HG02588 (cell line): ENCODE measurements at regions not wholly inside any gene's neighbourhood (a gene's known extent, or its start where the extent isn't known, plus 50 kb on each side); places are given as distances from the start of the nearest gene placed in this dataset.
"Not testable (repeated sequence)": the region's sequence is repeated elsewhere in the genome, so short reads cannot be mapped to it uniquely, and the experiment has no call there.

Experiments used
- ATAC-seq: cut with Tn5 transposase; IDR thresholded peaks from one replicate; pipeline ENCODE4 v1.9.1; 2021; ENCODE audit warnings: mild to moderate bottlenecking, moderate library complexity; ENCODE audit not compliant: unreplicated experiment

- no peak for ATAC-seq
Observed at GRCh38 chr5:102554082-102554481, 55.3 kb upstream of the SLCO6A1 start.

DNA sequence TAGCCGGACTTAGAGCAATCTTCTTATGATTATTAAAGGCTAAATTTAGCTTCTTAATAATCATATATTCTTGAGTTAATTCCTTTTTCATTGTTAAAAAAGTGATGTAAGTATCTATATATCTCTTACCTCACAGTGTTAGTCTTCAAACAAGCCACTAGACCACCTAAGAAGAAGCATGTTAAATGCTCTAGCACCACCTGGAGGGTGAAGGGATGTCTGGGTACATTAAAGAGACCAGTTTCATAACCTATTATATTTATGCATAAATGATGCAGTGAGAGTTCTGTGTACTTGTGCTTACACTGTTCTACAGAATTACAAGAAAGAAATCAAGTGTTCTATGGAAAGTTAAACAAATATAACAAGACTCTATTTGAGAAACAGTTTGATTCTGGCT is 55.9 kb upstream of the SLCO6A1 start:
- no peak for ATAC-seq

DNA sequence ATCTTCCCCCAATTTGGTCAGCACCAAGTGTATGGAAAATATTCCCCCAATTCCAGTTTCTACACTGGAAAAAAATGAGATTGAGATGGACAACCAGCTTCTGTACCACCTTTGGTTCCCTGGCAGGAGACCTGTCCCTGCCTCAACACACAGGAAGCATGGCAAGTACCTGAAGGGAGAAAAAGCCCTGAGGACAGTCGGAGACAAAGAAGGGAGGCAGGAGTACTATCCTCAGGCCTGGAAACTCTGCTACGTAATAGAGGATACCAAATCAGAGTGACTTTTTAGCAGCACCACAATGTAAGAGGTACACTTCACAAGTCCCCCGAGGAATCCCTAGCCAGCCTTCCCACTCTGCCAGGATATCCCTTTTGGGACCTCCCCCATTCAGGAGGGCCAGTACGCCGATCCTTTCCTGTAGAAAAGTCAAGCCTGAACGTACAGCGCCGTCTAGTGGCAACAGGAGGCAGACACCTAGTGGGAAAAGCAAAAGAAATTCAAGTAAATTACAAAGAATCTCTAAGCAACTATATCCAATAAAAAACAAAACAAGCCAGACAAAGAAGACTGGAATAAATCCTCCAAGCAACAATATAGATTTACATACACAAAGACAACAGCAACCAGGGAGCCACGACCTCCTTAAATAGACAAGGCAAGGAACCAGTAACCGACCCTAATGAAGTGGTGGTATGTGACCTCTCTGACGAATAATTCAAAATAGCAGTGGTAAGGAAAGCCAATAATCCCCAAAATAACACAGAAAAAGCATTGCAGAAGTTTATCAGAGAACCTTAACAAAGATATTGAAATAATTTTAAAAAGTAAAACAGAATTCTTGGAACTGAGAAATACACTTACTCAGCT is 63.3 kb upstream of the SLCO6A1 start:
- peak; percentile 69 for ATAC-seq

DNA sequence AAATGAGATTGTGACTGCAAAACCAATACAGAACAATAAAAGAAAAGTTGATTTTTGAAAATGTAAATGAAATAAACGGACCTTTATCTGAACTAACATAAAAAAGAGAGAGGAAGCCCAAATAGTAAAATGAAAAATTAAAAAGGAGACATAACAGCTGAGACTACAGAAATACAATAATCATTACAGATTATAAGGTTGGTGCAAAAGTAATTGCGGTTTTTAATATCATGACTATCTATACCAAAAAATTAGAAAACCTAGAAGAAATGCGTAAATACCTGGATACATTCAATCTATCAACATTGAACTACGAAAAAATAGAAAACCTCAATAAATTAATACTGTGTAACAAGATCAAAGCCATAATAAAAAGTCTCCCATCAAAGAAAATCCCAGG is 71.9 kb upstream of the SLCO6A1 start:
- ATAC-seq = no peak

DNA sequence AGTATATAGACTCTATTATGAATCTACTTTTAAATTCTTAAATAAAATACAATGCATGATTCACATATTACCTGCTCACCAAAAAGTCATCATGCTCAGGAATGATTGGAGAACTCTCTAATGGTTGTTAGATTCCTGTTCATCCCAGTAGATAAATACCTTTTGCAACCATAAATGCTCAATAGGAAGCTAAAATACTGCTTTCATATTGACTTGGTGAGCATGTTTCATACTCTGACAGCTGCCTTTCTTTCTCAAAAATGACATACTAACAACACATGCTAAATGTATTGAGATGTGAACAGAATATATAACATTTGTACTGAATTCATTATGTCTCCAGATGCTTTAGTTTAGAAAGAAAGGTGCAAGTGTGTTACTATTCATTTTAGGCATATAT is 79.6 kb upstream of the SLCO6A1 start:
- no peak for ATAC-seq

- no peak for ATAC-seq
Observed at GRCh38 chr5:102579379-102579778, 80.6 kb upstream of the SLCO6A1 start.

DNA sequence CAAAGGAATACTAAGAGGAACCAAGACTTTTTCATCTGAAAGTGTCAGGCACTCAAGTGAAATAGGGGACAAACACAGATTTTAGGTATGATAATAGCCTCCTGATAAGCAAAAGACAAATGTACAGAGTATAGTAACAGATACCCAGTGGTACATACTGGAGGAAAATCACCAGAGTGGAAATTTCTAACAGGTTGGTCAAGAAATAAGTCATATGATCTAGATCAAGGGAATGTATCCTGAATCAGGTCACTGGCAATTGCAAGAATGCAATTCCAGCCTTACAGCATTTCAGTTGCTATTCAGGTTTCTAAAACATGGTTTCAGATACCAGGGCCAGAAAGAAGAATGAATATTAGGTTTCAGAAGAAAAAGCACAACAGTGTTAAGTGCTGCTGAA is 82.2 kb upstream of the SLCO6A1 start:
- no peak for ATAC-seq

GRCh38 chr5:102582696-102583095 is 83.9 kb upstream of the SLCO6A1 start:
- no peak for ATAC-seq

DNA sequence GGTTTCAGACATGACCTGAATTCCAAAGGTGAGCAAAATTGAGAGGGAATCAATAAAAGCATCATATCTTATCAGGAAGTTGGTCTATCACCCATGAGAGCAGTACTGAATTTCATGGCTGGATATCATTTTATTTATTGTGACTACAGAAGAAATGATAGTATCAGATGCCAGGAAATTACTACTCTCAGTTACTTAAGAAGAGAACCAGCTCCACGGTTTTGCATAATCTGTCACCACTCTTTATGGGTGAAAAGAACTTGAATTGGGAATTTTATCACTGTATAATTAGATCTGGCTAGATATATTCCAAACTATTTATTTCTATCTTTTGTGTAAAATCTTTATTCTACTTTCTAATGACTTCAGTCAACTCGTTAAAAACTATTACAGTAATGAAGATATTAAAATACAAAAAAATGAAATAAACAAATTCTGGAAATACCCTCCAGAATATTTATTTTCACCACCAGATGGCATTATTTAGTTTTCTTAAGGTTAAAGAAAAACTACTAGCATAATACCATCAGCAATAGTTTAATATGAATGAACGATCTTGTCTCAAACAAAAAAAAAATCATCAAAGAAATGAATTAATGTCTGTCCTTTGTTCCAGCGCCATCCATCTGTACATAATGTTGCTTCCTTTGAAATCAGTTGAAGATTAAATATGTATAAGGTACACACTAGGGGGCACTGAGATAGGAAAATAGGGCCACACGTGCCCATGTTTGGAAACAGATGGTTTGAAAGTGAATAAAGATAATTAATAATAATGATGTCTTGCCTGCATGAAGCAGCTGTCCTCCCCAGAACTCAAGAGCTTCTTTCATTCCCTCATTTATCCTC is 84.7 kb upstream of the SLCO6A1 start:
- ATAC-seq = no peak

DNA sequence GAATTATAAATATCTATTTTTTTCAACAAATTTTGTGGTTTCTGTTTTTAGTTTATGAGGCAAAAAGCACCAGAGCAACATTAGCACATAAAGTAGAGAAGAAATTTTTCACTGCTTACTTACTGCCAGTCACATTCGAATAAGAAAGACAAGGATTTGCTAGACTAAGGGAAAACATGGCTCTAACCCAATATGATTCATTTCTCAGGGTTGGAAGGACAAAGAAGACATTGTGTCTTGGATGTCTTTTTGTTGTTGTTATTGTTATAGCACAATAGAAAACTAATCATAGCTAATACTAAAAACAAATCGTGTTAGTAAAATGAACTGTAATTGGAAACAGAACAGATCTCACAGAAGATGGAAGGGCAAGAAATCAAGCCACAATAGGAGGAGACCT is 90.9 kb upstream of the SLCO6A1 start:
- ATAC-seq = no peak

DNA sequence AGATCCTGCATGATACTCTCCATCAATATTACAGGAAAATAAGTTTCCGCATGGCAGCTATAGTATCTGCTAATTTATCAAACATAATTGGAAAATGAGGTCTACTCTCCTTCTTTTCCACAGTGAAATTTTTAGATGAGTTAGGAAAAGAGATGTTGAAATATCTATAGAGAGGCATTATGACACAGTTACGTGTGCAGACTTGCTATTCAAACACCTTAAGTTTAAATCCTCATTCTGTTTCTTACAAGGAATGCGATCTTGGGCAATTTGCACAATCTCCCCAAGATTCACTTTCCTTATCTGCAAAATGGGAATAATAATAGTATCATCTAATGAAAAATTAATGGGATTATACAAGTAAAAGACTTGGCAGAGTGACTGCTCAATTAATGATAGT is 91.7 kb upstream of the SLCO6A1 start:
- no peak for ATAC-seq

DNA sequence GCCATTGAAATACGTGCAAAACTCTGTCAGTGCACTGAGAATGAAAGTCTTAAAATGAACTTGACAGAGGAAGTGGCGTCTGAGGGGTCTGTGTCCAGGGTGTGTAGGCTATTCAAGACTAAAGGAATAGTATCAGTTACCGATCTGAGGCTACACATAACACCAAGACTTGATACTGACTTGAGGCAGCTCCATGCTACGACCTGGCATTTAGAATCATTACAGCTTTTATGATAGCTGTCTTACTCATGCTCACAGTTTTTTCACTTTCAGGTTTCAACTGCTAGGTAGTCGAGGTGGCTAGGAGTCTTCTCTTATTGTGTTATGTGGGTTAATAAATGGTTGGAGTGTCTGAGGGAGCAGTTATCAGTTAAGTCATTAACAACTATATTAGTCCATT is 92.8 kb upstream of the SLCO6A1 start:
- peak; percentile 80 for ATAC-seq

DNA sequence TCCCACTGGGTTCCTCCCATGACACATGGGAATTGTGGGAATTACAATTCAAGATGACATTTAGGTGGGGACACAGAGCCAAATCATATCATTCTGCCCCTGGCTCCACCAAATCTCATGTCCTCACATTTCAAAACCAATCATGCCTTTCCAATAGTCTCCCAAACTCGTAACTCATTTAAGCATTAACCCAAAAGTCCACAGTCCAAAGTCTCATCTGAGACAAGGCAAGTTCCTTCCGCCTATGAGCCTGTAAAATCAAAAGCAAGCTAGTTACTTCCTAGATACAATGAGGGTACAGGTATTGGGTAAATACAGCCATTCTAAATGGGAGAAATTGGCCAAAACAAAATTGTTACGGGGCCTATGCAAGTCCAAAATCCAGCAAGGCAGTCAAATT is 93.8 kb upstream of the SLCO6A1 start:
- not testable (repeated sequence) for ATAC-seq

DNA sequence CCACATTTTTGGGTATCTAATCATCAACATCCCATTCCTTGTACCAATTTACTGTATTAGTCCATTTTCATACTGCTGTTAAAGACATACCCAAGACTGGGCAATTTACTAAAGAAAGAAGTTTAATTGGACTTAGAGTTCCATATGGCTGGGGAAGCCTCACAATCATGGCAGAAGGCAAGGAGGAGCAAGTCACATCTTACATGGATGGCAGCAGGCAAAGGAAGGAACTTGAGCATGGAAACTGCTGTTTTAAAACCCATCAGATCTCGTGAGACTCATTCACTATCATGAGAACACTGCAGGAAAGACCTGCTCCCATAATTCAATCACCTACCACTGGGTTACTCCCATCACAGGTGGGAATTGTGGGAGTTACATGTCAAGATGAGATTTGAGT is 95.4 kb upstream of the SLCO6A1 start:
- ATAC-seq = no peak

DNA sequence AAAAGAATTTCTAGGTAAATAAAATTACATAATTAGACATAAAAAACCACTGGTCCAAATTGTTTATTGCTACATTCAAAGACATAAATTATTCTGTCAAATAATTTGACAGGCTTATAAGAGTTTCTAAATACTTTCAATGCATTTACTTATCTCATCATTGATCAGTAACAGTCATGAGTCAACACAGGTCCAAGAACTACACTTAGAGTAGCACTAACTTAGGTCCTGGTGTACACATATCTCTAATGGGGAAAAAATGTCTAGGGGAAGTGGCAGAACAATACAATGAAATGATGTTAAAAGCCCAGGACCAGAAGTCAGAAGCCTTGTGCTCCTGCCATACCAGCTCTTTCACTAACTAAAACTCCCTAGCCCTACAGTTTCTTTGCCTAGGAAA is 96.5 kb upstream of the SLCO6A1 start:
- no peak for ATAC-seq

DNA sequence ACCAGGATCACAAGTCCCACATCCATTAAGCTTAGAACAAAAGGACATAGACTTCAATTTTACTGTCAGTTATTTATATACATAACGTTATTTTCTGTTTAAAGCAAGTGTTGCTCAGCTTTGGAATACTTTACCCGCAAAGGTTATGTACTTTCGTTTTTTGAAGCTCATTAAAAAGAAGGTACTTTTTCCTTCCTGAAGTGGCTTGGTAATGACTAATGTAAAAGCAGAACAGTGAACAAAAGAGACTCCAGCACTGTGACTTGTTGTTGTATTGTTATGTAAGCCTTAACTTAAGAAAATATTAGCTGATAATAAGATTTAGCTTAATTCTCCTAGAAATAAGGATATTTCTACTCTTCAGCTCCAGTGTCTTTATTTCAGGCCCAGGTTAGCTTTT is 97.3 kb upstream of the SLCO6A1 start:
- ATAC-seq = peak; percentile 72

DNA sequence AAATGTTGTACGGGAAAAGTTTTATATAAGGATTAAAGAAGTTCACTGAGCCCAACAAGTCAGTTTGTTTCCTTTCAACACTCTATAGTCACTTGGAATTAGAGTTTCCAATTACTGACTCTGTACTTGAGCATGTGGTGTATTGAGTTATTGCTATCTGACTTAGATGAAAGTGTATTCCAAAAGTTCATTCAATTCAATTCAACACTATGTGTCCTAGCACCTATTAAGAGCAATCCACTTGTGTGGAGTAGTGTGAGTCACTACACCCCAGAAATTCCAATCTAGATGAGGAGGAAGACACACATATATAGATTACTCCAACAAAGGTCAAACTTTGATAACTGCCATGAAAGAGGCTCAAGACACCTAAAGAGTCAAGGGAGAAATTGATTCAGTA is 98.2 kb upstream of the SLCO6A1 start:
- no peak for ATAC-seq

DNA sequence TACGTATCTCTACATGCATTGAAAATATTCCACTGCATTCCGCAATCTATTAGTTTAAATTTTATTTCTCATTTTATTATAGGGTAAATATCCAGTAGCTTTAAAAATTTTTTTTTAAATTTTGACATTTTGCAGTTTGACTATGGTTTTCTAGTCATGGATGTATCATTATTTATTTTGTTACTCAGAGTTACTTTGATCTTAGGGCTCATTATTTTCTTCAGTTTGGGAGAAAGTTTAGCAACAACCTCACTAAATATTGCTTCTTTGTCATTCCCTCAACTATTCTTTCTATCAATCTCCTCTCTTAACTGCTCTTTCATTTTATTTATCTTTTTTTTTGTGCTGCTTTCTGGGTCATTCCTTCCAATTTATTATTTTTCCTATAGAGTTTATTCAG is 100.5 kb upstream of the SLCO6A1 start:
- ATAC-seq = no peak

DNA sequence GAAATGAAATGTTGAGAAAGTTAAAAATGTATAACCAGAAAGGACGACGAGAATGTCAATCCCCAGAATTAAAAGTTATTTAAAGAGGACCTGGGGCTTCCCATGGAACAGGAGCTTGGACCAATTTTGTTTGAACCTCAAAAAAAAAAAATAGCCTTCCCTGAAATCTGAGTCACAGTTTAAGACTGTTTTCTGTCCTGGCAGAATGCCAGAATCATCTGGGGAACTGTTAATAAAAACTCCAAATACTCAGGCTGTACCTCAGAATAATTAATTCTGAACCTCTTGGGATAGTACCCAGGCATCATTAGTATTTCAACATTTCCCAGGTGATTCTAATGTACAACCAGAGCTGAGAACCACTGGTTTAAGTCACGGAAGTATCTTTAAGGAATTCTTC is 102.2 kb upstream of the SLCO6A1 start:
- ATAC-seq = no peak

DNA sequence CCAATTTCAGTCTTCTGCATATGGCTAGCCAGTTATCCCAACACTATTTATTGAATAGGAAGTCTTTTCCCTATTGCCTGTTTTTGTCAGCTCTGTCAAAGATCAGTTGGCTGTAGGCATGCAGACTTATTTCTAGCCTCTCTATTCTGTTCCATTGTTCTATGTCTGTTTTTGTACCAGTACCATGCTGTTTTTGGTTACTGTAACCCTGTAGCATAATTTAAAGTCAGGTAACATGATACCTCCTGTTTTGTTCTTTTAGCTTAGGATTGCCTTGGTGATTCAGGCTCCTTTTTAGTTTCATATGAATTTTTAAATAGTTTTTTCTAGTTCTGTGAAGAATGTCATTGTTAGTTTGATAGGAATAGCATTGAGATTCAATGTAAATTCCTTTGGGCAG is 104.9 kb upstream of the SLCO6A1 start:
- ATAC-seq = no peak

DNA sequence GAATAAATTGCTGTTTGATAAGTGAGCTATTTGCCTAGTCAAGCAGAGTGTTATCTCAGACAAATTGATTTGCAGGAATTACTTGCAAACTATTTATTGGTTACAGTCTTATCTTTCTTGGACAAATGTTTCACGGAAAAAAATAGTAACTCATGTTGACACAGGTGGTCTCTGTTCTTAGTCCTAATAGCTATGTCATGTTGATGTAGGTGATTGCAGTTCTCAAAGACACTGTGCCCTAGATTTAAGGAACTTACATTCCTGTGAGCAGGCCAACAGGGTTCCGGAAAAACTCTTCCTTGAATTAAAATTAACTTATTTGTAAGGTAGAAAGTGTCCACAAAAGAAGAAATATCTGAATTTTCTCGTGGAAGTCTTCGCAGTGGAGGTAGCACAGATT is 109.6 kb upstream of the SLCO6A1 start:
- ATAC-seq = no peak

DNA sequence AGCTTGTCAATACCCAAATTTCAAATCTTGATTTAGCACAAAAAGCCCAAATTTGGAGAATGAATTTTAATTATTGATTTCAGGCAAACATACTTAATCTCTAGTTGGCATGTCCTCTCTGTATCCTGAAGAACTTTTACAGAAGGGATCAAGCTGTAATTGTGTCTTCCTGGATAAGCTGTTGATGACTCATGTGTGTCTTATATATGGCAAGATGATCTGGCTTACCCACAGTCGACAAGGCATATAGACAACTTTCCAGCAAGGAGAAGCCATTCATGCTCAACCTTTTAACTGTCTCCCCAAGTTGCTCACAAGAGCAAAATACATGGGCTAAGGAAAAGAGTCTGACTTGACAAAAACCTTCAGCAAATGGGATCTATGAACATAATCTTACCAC is 112.5 kb upstream of the SLCO6A1 start:
- no peak for ATAC-seq
